Upper lobe of left lung (tissue), 4 donors: ENCODE measurements at regions not wholly inside any gene's neighbourhood (a gene's known extent, or its start where the extent isn't known, plus 50 kb on each side); places are given as distances from the start of the nearest gene placed in this dataset.

Experiments used
- EP300 ChIP-seq, 4 donors: sonication (generic); formaldehyde crosslinking; IDR thresholded peaks; one replicate each; pipeline ENCODE4 v1.5.1; 2017; ENCODE audit warnings: antibody characterized with exemption in 4 of 4, control low read depth in 2 of 4
- POLR2A ChIP-seq, 4 donors: fragments of 450-650 bp; IDR thresholded peaks; one replicate each; pipeline ENCODE4 v1.5.1; 2016 to 2017; ENCODE audit warnings: antibody characterized with exemption in 4 of 4, mild to moderate bottlenecking in 2 of 4
- POLR2AphosphoS5 ChIP-seq, 2 donors: sonication (generic); formaldehyde crosslinking; IDR thresholded peaks; one replicate each; pipeline ENCODE4 v1.5.1; 2017; ENCODE audit warnings: antibody characterized with exemption in 2 of 2
- TF ChIP-seq, protein P1 (sequence below), 6 experiments: fragments of 450-650 bp in 4 of 6; fragments of 200-600 bp in 2 of 6; sonication (generic) in 2 of 6; IDR thresholded peaks; one replicate each; pipeline ENCODE4 v1.5.1; 2016 to 2019; ENCODE audit warnings: antibody characterized with exemption in 6 of 6

DNA sequence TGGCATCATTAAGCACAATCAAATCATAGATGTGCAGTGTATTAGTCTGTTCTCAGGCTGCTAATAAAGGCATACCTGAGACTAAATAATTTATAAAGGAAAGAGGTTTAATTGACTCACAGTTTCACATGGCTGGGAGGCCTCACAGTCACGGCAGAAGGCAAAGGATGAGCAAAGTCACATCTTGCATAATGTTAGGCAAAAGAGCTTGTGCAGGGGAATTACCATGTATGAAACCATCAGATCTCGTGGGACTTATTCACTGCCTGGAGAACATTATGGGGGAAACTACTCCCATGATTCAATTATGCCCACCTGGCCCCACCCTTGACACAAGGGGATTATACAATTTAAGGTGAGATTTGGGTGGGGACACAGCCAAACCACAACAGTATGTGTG lies 245.2 kb upstream of the DACH1 start:
- TF ChIP-seq, protein P1, sequence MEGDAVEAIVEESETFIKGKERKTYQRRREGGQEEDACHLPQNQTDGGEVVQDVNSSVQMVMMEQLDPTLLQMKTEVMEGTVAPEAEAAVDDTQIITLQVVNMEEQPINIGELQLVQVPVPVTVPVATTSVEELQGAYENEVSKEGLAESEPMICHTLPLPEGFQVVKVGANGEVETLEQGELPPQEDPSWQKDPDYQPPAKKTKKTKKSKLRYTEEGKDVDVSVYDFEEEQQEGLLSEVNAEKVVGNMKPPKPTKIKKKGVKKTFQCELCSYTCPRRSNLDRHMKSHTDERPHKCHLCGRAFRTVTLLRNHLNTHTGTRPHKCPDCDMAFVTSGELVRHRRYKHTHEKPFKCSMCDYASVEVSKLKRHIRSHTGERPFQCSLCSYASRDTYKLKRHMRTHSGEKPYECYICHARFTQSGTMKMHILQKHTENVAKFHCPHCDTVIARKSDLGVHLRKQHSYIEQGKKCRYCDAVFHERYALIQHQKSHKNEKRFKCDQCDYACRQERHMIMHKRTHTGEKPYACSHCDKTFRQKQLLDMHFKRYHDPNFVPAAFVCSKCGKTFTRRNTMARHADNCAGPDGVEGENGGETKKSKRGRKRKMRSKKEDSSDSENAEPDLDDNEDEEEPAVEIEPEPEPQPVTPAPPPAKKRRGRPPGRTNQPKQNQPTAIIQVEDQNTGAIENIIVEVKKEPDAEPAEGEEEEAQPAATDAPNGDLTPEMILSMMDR (IDR thresholded peaks at IDR 0.05) = no peak
- TF ChIP-seq POLR2AphosphoS5 (IDR thresholded peaks at IDR 0.05) = no peak
- TF ChIP-seq EP300 (IDR thresholded peaks at IDR 0.05) = no peak
- no peak for TF ChIP-seq POLR2A (IDR thresholded peaks at IDR 0.05)
